GM19395 (cell line): ENCODE measurements at regions not wholly inside any gene's neighbourhood (a gene's known extent, or its start where the extent isn't known, plus 50 kb on each side); places are given as distances from the start of the nearest gene placed in this dataset.
"Not testable (repeated sequence)": the region's sequence is repeated elsewhere in the genome, so short reads cannot be mapped to it uniquely, and the experiment has no call there.

ENCODE experiments used
- ATAC-seq: cut with Tn5 transposase; IDR thresholded peaks from one replicate; pipeline ENCODE4 v1.9.1; 2021; ENCODE audit warnings: mild to moderate bottlenecking, moderate library complexity; ENCODE audit not compliant: unreplicated experiment

DNA sequence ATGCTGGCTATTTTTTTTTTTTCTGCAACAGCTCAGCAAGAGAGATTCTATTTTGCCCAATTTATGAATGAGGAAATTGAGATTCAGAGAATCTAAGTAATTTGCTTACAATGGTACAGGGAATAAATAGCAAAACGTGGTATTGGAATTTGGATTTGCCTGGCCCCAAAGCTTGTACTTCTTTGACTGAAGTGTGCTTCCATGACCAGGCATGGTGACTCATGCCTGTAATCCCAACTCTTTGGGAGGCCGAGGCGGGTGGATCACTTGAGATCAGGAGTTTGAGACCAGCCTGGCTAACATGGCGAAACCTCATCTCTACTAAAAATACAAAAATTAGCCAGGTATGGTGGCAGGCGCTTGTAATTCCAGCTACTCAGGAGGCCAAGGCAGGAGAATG lies 591.1 kb downstream of the CSNK1G3 start:
- not testable (repeated sequence) for ATAC-seq

DNA sequence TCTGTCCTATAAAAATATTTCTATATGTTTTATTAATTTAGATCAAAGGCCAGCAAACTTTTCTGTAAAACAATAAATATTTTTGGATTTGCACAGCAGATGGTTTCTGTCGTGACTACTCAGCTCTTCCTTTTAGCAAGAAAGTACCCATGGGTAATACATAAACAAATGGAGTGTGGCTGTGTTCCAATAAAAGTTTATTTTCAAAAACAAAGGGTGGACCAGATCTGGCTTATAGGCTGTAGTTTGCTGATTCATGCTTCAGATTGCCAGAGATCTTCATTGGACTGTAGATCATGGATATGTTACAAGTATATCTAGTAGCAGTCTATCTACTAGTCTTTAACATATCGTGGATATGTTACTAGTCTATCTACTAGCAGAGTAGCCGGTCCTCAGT lies 590.5 kb downstream of the CSNK1G3 start:
- ATAC-seq = no peak

DNA sequence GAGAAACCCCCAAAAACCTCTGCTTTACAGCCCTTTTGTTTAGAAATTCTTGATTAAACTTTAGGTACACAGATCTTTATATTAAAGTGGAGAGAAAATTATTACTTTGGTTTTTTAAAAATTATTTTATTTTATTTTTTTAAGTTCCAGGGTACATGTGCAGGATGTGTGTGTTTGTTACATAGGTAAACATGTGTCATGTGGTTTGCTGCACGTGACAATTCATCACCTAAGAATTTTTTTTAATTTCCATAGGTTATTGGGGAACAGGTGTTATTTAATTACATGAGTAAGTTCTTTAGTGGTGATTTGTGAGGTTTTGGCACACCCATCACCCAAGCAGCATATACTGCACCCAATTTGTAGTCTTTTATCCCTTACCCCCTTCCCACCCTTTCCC lies 581.7 kb downstream of the CSNK1G3 start:
- no peak for ATAC-seq

DNA sequence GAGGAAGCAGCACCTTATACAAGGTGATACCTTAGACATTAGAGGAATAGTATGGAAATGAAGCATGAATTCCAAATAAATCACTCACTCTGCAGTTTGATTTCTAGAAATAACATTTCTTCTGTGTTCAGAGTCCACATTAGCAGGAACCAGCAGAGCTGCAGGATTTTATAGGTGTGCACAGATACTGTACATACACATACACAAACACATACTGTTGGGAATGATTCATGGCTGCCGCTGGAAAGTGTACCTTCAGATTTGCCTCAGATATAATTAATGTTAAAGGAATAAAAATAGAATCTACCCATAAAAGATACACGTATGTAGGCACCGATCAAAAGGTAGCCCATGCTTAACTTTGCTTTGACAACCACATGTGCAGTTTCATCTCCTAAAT lies 578.1 kb downstream of the CSNK1G3 start:
- no peak for ATAC-seq

DNA sequence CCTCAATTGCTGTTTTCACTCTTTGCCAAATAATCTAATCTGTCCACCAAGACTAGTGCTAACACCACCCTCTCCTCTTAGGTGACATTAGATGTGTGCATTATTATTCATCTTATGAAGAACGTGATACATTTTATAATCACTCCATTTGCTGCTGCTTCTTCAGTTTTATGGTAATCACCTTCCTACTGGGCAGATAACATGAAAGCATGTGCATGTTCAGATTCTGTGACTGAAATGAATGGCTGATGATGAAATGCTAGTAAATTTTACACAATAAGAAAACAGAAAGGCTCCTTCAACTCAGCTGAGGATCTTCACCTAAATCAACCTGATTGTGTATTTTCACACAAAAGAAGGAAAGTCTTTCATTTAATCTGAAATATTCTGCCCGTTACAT lies 577.6 kb downstream of the CSNK1G3 start:
- no peak for ATAC-seq

DNA sequence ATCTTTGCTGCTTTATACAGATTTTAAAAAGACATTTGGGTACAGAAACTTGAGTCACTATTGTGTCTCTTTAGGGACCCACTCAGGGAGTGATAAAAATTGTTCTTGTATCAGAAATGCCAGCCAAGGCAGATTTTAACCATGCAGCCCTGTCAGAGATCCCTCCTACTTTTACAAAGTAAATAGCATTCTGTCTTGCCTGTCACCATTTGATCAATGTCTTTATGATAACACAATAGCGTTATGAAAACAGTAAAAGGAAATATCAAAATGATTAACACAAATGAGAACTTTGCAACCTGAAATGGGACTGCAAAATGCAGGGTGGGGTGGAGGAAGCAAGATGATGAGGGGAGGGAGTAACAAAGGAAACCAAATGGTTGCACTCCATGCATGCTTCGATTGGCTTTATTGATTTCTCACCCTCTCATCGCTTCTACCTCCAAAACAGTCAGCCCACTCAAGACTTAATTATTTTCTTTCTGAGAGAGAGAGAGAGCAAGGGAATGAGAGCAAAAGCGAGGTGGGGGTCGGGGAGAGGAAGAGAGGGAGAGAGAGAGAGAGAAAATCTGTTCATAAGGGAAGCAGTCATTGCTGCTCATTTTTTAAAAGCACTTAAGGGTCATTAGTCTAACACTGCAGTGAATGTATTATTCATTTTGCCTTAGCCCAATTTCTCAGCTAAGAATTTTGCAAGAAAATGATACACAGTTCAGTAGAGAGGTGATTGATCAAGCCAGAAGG lies 576.5 kb downstream of the CSNK1G3 start:
- no peak for ATAC-seq

DNA sequence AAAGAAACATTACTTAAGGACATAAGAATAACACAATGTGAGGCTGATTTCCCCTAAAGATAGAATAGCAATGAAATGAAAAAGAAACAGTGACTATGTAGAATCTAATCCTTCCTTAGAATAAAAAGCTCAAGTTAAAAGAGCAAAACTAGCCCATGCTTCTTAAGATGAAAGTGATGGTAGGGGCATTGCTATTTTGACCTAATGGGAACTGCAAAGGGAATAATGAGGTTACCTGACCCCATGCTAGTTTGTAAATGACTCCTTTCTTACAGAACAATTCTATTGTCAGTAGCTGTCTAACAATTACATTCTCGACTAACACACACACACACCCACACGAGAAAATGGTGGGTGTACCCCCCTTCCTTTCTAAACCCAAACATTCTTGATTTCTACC lies 575.8 kb downstream of the CSNK1G3 start:
- no peak for ATAC-seq

DNA sequence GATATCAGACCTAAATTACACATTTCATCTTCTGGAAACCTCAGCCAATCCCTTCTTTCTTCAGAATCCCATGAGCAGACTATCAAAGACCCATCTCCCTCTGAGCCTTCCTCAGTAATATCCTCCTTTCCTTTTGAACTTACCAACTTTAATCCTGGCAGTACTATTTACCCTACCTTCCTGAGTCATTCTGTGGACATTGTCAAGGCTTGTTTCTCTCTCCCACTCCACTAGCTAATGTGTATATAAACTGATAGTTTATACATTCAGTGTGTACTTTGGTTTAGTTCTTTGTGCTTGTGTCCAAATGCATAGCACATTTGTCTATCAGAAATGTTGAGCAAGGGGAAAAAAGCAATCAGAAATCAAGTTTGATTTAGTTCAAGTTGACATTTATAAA lies 568.3 kb downstream of the CSNK1G3 start:
- ATAC-seq = no peak

DNA sequence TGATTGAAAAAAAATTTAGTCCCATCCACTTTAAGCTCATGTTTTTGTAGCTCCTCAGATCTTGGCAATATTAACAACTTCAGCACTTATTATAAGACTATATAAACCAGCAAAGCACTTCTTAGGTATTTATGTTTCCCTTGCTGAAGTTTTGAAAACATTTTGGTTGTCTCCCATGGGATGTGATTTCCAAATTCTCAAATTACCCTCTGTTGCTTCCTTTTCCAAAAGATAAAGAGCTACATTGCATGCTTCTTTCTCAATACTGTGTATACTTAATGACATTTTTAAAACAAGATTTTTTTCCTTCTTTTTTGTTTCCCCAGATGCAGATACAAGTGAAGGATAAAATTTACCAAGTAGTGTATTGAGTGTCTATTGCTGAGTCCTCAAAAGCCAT lies 567.1 kb downstream of the CSNK1G3 start:
- ATAC-seq = no peak

DNA sequence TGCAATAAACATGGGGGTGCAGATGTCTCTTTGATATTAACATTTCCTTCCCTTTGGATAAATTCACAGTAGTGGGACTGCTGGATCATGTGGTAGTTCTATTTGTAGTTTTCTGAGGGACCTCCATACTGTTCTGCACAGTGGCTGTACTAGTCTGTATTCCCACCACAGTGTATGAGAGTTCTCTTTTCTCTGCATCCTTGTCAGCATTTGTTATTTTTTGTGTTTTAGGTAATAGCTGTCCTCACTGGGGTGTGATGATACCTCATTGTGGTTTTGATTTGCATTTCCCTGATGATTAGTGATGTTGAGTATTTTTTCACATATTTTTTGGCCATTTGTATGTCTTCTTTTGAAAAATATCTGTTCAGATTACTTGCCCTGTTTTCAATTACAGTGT lies 562.5 kb downstream of the CSNK1G3 start:
- ATAC-seq = no peak

DNA sequence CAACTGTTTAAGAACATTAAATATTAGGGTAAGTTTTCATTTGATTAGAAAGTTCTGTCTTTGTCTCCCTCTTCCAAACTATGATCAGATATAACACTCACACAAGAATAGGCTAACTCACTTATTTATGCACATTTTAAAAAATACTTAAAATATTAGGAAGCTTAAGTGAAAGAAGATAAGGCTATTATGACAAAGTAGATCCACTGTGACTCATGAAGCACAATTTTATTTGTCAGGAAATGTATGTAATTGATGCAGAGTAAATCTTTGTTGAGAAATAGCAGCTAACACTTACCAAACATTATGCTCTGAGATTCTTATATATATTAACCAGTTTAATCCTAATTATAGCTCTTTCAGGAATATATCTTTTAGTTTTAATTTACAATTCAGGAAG lies 560.6 kb downstream of the CSNK1G3 start:
- ATAC-seq = no peak

DNA sequence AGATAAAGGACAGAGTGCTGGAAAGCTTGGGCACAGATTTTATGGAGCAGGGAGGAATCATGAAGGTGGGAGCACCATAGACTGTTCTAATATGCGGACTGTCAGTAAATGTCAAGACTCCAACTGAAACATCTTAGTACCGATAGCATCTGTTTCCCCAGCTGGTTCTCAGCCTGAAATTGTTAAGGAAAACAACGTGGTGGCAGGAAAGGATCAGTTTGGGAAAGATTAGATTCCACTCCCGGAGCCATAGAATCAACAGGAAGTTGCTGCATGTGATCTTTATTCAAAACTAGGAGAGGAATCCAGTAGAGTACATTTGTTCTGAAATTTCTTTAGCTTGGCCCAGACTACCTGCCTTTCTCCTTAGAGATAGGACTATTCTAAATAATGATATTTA lies 559.1 kb downstream of the CSNK1G3 start:
- no peak for ATAC-seq

DNA sequence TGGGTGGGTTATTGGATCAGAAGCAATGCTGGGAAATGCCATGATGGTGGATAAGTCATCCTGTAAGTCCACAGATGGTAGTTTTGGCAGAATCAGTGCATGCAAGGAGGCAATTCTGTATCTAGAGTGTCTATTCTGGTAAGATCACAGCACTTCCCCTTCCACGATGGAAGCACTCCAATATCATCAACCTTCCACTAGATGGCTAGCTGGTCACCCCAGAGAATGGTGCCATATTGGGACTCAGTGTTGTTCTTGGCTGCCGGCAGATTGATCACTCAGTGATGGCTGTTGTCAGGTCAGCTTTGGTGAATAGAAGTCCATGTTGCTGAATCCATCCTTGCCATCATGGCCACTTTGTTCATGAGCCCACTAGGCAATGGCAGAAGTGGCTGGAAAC lies 553.5 kb downstream of the CSNK1G3 start:
- ATAC-seq = no peak

DNA sequence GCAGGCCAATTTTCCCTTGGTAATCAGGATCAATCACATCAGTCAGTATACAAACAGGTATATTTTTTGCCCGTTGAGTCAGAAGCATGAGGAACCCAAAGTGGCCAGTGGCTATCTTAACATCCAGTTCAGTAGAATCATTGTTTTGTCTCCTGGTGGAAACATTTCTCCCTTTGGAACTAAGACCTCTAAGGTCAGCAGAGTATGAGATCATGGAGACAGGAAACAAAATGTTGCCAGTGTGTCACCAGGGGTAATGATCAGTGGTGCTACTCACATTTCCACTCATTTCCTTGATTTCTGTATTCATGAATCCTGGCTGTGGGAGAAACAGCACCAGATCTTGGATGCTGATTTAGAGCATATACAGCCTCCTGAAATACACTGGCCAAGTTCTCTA lies 553.0 kb downstream of the CSNK1G3 start:
- ATAC-seq = no peak

DNA sequence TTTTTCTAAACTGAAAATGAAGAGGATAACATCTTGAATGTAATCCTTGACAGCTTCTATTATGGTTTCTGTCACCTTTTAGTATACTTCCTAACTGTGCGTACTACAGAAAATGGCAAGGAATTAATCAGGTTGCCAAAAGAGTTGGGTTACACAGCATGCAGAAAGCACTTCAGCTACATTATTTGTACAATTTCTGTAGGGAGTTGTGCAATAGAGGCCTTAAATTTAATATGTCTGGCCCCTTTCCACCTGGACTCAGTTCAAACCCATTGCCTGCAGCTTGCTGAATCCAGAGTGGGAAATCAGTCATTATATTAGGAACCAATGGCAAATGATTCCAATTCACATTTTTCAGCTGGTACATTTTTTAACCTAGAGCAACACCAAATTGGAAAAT lies 549.7 kb downstream of the CSNK1G3 start:
- no peak for ATAC-seq

DNA sequence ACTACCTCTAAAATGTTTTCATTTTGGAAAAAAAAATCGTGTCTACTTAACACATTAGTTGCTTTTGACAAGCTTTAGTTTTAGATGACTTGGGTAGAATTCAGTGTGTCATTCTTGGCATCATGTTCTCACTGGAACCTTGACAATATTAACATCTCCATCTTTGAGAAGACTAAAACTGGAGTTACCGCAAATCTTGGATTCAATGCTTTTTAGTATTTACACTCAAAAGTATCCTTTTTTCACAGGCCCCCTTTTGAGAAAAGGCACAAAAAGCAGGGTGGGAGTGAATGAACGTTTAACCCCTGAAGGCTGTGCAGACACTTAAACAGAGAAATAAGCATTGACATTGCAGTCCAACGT lies 549.1 kb downstream of the CSNK1G3 start:
- ATAC-seq = no peak

DNA sequence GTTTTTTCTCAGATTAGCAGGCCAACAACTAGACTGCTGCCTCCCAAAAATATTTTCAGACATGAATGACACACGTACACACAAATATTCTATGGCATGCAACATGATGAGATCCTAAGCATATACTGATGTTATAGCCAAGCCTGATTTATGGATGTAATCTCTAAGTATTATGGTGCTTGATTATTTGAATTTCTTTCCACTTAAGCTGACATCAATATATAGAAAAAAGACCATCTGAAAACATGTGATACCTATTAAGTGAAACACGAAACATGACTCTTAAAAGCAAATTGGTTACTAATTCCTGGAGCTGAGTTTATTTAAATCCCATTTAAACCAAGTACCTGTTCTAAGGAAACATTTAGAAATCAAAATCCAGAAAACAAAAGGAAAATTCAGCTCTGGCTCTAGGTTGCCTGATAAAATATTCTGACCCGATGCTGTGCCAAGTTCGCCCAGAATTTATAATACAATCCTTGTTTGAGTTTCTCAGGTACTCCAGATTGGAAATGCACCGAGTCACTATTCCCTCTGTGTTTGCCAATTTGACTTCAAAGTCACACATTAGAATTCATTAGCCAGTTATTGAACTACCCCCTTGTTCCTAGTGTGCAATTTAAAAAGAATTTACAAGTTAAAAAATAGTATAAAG lies 548.6 kb downstream of the CSNK1G3 start:
- ATAC-seq = no peak

DNA sequence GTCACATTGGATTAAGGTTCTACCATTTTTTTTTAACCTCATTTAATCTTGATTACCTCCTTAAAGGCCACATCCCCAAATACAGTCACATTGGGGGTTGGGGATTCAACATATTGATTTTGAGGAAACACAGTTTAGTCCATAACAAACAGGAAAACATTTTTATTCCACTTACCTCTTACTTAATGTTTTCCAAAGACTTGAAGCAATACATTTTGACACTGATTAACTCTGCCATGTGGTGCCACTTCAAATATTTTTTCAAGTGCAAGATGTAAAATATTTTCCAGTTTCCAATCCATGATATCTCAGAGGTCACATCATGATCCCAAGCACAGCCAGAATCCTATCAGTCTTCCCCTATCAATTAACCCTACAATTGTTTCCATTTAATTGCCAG lies 548.0 kb downstream of the CSNK1G3 start:
- ATAC-seq = no peak

DNA sequence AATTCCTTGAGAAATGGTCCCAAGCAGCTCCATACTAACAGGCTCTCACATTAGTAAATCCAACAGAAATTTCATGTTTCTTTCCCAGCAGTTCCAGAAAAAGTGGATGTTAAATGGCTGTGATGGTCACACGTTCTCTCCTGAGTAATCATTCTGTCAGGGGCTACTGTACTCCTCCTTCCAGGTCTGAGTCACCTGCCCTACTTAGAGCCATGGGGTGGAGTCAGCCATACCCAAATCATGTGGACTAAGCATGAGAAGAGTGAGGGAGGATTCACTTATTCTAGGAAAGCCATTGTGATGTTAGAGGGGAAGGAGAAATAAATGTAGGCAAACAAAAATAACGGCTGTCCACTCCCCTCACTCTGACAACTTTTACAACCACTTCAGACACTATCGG lies 547.2 kb downstream of the CSNK1G3 start:
- ATAC-seq = no peak

DNA sequence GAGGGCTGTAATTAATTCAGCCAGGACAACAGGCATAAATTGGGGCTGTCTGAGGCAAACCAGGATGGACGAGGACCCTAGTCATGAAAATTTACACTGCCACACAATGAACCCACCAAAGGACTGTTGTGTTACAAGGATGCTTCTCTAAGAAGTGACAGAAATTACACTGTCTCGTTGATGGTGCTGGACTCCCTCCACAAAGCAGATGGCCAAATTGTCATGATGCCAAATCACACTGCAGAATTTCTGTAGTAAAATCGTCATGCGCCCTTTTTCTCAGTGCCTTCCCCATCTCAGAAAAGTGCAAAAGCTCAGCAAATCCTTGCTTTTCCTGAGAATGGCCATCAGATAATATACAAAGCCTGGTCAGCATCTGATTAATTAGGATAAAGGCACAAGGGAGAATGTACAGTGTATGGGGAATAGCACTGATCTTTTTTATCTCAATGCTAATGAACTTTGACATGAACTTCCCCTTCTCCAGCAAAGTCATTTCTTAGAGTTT lies 545.8 kb downstream of the CSNK1G3 start:
- no peak for ATAC-seq

DNA sequence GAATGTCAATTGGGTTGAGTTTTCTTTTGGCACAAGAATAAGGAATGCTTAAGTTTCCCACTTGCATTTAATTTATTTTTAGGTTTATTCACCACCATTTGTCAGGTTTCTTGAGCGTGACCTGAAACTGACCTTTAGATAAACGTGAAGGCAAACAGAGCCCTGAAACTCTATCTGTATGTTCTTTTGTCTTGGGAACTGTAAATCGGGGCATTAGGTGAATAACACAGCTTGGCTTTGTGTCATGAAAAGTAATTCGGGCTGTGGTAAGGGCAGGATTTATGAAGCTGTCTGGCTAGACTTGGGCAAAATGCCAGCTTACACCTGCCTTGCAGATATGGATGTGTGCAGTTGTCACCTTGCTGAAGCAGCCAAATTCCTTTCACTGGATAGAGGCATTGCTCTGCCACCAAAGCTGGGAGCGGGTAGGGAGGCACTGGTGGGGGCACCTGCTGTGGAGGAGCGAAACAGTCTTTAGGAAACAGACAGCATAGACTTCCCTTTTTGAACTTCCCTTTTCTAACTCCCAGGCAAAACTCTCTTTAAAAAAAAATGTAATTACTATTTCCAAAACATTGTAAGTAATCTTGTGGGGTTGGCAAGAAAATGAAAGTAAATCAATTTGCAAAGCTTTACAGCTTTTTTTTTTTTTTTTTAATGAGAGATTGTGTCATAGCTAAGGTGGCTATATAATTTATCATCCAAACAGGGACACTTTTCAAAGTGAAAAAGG lies 545.2 kb downstream of the CSNK1G3 start:
- ATAC-seq = peak; percentile 55
